ENCODE measurements at regions not wholly inside any gene's neighbourhood (a gene's known extent, or its start where the extent isn't known, plus 50 kb on each side); places are given as distances from the start of the nearest gene placed in this dataset.

GRCh38 chr21:18002393-18002792, 183.2 kb upstream of the C21orf91 start:
- TF ChIP-seq NFRKB (IDR thresholded peaks at IDR 0.05) (no peak), TARDBP (IDR thresholded peaks at IDR 0.05) (no peak), FOXM1 (IDR thresholded peaks at IDR 0.05; ENCODE audit: borderline replicate concordance) (no peak)
